Astrocyte (in vitro differentiated cells and primary cell): ENCODE measurements at regions not wholly inside any gene's neighbourhood (a gene's known extent, or its start where the extent isn't known, plus 50 kb on each side); places are given as distances from the start of the nearest gene placed in this dataset.
"Not testable (repeated sequence)": the region's sequence is repeated elsewhere in the genome, so short reads cannot be mapped to it uniquely, and the experiment has no call there.

Experiments
- DNase-seq: peaks from one replicate; pipeline ENCODE4 v3.0.0-alpha.2; 2010; ENCODE audit warnings: low read depth
- FAIRE-seq: peaks from 2 replicates; lab custom pipeline; 2011; peaks lifted over from hg19 to GRCh38; lab: Jason Lieb, UNC
- H2AFZ ChIP-seq: 2 replicates; pipeline ENCODE4 v1.6.0; 2012; ENCODE audit warnings: low read depth, low read length, inconsistent platforms
- H3K27ac ChIP-seq: 2 replicates; pipeline ENCODE4 v1.5.1; 2011; ENCODE audit warnings: low read depth, low read length, inconsistent platforms
- H3K27me3 ChIP-seq: 2 replicates; pipeline ENCODE4 v1.6.0; 2011; ENCODE audit warnings: low read length, inconsistent platforms; ENCODE audit not compliant: insufficient read depth
- H3K36me3 ChIP-seq: 2 replicates; pipeline ENCODE4 v1.5.1; 2011; ENCODE audit warnings: low read length, inconsistent platforms; ENCODE audit not compliant: insufficient read depth
- H3K4me1 ChIP-seq: 2 replicates; pipeline ENCODE4 v1.5.1; 2011; ENCODE audit warnings: low read length, inconsistent platforms; ENCODE audit not compliant: insufficient read depth
- H3K4me2 ChIP-seq: 2 replicates; pipeline ENCODE4 v1.6.0; 2012; ENCODE audit warnings: low read length, inconsistent platforms
- H3K4me3 ChIP-seq: 2 replicates; pipeline ENCODE4 v1.5.1; 2011; ENCODE audit warnings: low read depth, mild to moderate bottlenecking, low read length, inconsistent platforms; ENCODE audit not compliant: insufficient read depth
- H3K79me2 ChIP-seq: 2 replicates; pipeline ENCODE4 v1.6.0; 2012; ENCODE audit warnings: mild to moderate bottlenecking, low read length, inconsistent platforms; ENCODE audit not compliant: insufficient read depth
- H3K9ac ChIP-seq: 2 replicates; pipeline ENCODE4 v1.6.0; 2012; ENCODE audit warnings: mild to moderate bottlenecking, low read length, inconsistent platforms
- H3K9me3 ChIP-seq: 2 replicates; pipeline ENCODE4 v1.5.1; 2012; ENCODE audit warnings: low read depth, mild to moderate bottlenecking, low read length, inconsistent platforms; ENCODE audit not compliant: insufficient read depth
- H4K20me1 ChIP-seq: 2 replicates; pipeline ENCODE4 v1.6.0; 2012; ENCODE audit warnings: low read length, inconsistent platforms; ENCODE audit not compliant: insufficient read depth
- H3K27ac Mint-ChIP-seq: one replicate; pipeline ENCODE4 v1.8.0; 2021; ENCODE audit warnings: mild to moderate bottlenecking, mixed read lengths; ENCODE audit not compliant: unreplicated experiment
- H3K27me3 Mint-ChIP-seq: one replicate; pipeline ENCODE4 v1.8.0; 2021; ENCODE audit warnings: low read depth, mixed read lengths; ENCODE audit not compliant: unreplicated experiment
- H3K36me3 Mint-ChIP-seq: one replicate; pipeline ENCODE4 v1.8.0; 2021; ENCODE audit warnings: low read depth, mixed read lengths; ENCODE audit not compliant: unreplicated experiment
- H3K4me1 Mint-ChIP-seq: one replicate; pipeline ENCODE4 v1.8.0; 2021; ENCODE audit warnings: low read depth, mixed read lengths; ENCODE audit not compliant: unreplicated experiment
- H3K4me3 Mint-ChIP-seq: one replicate; pipeline ENCODE4 v1.8.0; 2021; ENCODE audit warnings: mild to moderate bottlenecking, moderate library complexity, mixed read lengths; ENCODE audit not compliant: unreplicated experiment
- H3K9me3 Mint-ChIP-seq: one replicate; pipeline ENCODE4 v1.8.0; 2021; ENCODE audit warnings: mild to moderate bottlenecking, mixed read lengths; ENCODE audit not compliant: unreplicated experiment
- EZH2 ChIP-seq: IDR thresholded peaks from 2 replicates; pipeline ENCODE4 v1.6.1; 2012; ENCODE audit warnings: mild to moderate bottlenecking, low read length, inconsistent platforms; ENCODE audit not compliant: insufficient read depth
- TF ChIP-seq, protein P1 (sequence below): IDR thresholded peaks from 2 replicates; pipeline ENCODE4 v1.5.1; 2011; ENCODE audit warnings: low read depth, mild to moderate bottlenecking, inconsistent platforms, low read length, moderate library complexity; ENCODE audit not compliant: insufficient read depth

- Mint-ChIP-seq H3K27me3 (no peaks in the 10 kb centered on the region), H3K9me3 (peaks cover 5% of the 10 kb centered on the region), H3K36me3 (no peaks in the 10 kb centered on the region), H3K27ac (no peak overlapping the region), H3K4me1 (peaks cover 13% of the 10 kb centered on the region), H3K4me3 (no peak overlapping the region)
- Histone ChIP-seq H3K79me2 (no peaks in the 10 kb centered on the region), H2AFZ (no peak overlapping the region), H3K9me3 (no peaks in the 10 kb centered on the region), H3K4me2 (no peak overlapping the region), H3K4me3 (no peak overlapping the region), H3K27ac (no peak overlapping the region), H3K4me1 (no peaks in the 10 kb centered on the region), H4K20me1 (no peaks in the 10 kb centered on the region), H3K9ac (no peak overlapping the region), H3K27me3 (no peaks in the 10 kb centered on the region), H3K36me3 (no peaks in the 10 kb centered on the region)
- DNase-seq, result no peak
- no peak for FAIRE-seq
- TF ChIP-seq, protein P1, sequence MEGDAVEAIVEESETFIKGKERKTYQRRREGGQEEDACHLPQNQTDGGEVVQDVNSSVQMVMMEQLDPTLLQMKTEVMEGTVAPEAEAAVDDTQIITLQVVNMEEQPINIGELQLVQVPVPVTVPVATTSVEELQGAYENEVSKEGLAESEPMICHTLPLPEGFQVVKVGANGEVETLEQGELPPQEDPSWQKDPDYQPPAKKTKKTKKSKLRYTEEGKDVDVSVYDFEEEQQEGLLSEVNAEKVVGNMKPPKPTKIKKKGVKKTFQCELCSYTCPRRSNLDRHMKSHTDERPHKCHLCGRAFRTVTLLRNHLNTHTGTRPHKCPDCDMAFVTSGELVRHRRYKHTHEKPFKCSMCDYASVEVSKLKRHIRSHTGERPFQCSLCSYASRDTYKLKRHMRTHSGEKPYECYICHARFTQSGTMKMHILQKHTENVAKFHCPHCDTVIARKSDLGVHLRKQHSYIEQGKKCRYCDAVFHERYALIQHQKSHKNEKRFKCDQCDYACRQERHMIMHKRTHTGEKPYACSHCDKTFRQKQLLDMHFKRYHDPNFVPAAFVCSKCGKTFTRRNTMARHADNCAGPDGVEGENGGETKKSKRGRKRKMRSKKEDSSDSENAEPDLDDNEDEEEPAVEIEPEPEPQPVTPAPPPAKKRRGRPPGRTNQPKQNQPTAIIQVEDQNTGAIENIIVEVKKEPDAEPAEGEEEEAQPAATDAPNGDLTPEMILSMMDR, result no peak
- no peak for TF ChIP-seq EZH2
These were observed 179.3 kb upstream of the FAT3 start for GRCh38 chr11:92045301-92045700.

GRCh38 chr11:92035488-92035887, 189.1 kb upstream of the FAT3 start:
- no peak overlapping the region for H2AFZ ChIP-seq
- peaks cover 3% of the 10 kb centered on the region for H3K9me3 Mint-ChIP-seq
- no peaks in the 10 kb centered on the region for H3K36me3 Mint-ChIP-seq
- H3K4me3 ChIP-seq, result no peak overlapping the region
- H3K27ac ChIP-seq, result no peak overlapping the region
- H3K4me3 Mint-ChIP-seq, result no peak overlapping the region
- H3K79me2 ChIP-seq, result no peaks in the 10 kb centered on the region
- H3K4me2 ChIP-seq, result no peak overlapping the region
- FAIRE-seq (no peak), DNase-seq (no peak)
- H3K27me3 ChIP-seq, result no peaks in the 10 kb centered on the region
- H3K4me1 Mint-ChIP-seq, result no peaks in the 10 kb centered on the region
- H3K4me1 ChIP-seq, result no peaks in the 10 kb centered on the region
- H3K27ac Mint-ChIP-seq, result no peak overlapping the region
- TF ChIP-seq, protein P1, result no peak
- no peak for TF ChIP-seq EZH2
- H3K9me3 ChIP-seq, result no peaks in the 10 kb centered on the region
- H3K36me3 ChIP-seq, result no peaks in the 10 kb centered on the region
- no peaks in the 10 kb centered on the region for H3K27me3 Mint-ChIP-seq
- H4K20me1 ChIP-seq, result no peaks in the 10 kb centered on the region
- H3K9ac ChIP-seq, result no peak overlapping the region

DNA sequence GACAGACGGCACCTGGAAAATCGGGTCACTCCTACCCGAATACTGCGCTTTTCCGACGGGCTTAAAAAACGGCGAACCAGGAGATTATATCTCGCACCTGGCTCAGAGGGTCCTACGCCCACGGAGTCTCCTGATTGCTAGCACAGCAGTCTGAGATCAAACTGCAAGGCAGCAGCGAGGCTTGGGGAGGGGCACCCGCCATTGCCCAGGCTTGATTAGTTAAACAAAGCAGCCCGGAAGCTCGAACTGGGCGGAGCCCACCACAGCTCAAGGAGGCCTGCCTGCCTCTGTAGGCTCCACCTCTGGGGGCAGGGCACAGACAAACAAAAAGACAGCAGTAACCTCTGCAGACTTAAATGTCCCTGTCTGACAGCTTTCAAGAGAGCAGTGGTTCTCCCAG, 197.5 kb upstream of the FAT3 start:
- not testable (repeated sequence) for H3K79me2 ChIP-seq, H3K9me3 Mint-ChIP-seq, H3K27me3 Mint-ChIP-seq, H4K20me1 ChIP-seq, H3K4me1 Mint-ChIP-seq, H3K9ac ChIP-seq, H3K27me3 ChIP-seq, H2AFZ ChIP-seq, H3K27ac ChIP-seq, H3K4me3 Mint-ChIP-seq, H3K4me3 ChIP-seq, H3K36me3 Mint-ChIP-seq, H3K4me1 ChIP-seq, FAIRE-seq, H3K36me3 ChIP-seq, H3K9me3 ChIP-seq, H3K4me2 ChIP-seq, DNase-seq
- peak overlapping the region; percentile 31 for H3K27ac Mint-ChIP-seq
